Fibroblast of lung (primary cell): ENCODE measurements at regions not wholly inside any gene's neighbourhood (a gene's known extent, or its start where the extent isn't known, plus 50 kb on each side); places are given as distances from the start of the nearest gene placed in this dataset.

Source experiments
- DNase-seq, 2 donors: peaks; one replicate each; pipeline versions ENCODE4 v3.0.0 to v3.0.0-alpha.2; 2010; ENCODE audit warnings: low read depth in 2 of 2
- H2AFZ ChIP-seq: 2 replicates; pipeline ENCODE4 v1.5.1; 2012; ENCODE audit warnings: low read length, control low read depth, inconsistent platforms
- H3K27ac ChIP-seq: 2 replicates; pipeline ENCODE4 v1.5.1; 2011; ENCODE audit warnings: low read length, control low read depth; ENCODE audit not compliant: insufficient read depth
- H3K27me3 ChIP-seq: 2 replicates; pipeline ENCODE4 v1.5.1; 2011; ENCODE audit warnings: mild to moderate bottlenecking, low read length; ENCODE audit not compliant: control insufficient read depth, insufficient read depth
- H3K36me3 ChIP-seq: 2 replicates; pipeline ENCODE4 v1.5.1; 2011; ENCODE audit warnings: low read length; ENCODE audit not compliant: control insufficient read depth, insufficient read depth
- H3K4me1 ChIP-seq: 2 replicates; pipeline ENCODE4 v1.5.1; 2011; ENCODE audit warnings: low read length; ENCODE audit not compliant: control insufficient read depth, insufficient read depth; ENCODE audit errors: extremely low read depth
- H3K4me2 ChIP-seq: 2 replicates; pipeline ENCODE4 v1.5.1; 2011; ENCODE audit warnings: low read length, control low read depth; ENCODE audit not compliant: insufficient read depth; ENCODE audit errors: extremely low read depth
- H3K4me3 ChIP-seq, 4 experiments: fragments of 200-600 bp in 1 of 4; sonication (generic) in 1 of 4; replicated peaks in 1 of 4; 2 replicates each; pipeline ENCODE4 v1.5.1; 2011 to 2016; ENCODE audit warnings: low read length in 4 of 4, low read depth in 3 of 4, mild to moderate bottlenecking in 3 of 4, control low read depth in 2 of 4, inconsistent platforms in 1 of 4, mixed read lengths in 1 of 4; ENCODE audit not compliant: insufficient read depth in 1 of 4; ENCODE audit errors: control extremely low read depth in 1 of 4
- H3K79me2 ChIP-seq: 2 replicates; pipeline ENCODE4 v1.5.1; 2012; ENCODE audit warnings: mild to moderate bottlenecking, low read length, inconsistent platforms; ENCODE audit not compliant: control insufficient read depth, insufficient read depth
- H3K9ac ChIP-seq: 2 replicates; pipeline ENCODE4 v1.5.1; 2011; ENCODE audit warnings: mild to moderate bottlenecking, low read length, control low read depth; ENCODE audit not compliant: insufficient read depth
- H3K9me3 ChIP-seq: 2 replicates; pipeline ENCODE4 v1.5.1; 2012; ENCODE audit warnings: low read depth, low read length; ENCODE audit not compliant: control insufficient read depth, insufficient read depth
- H4K20me1 ChIP-seq: 2 replicates; pipeline ENCODE4 v1.5.1; 2011; ENCODE audit warnings: low read length; ENCODE audit not compliant: control insufficient read depth, insufficient read depth; ENCODE audit errors: extremely low read depth
- CTCF ChIP-seq, 2 donors: IDR thresholded peaks in 1 of 2; conservative IDR thresholded peaks in 1 of 2; 1 replicate in 1 of 2; 2 replicates in 1 of 2; pipeline ENCODE4 v1.5.1; 2011 to 2012; ENCODE audit warnings: low read length in 2 of 2, control low read depth in 1 of 2, inconsistent platforms in 1 of 2, low read depth in 1 of 2, mild to moderate bottlenecking in 1 of 2
- EZH2 ChIP-seq: IDR thresholded peaks from 2 replicates; pipeline ENCODE4 v1.5.1; 2012; ENCODE audit warnings: low read length, control low read depth, mild to moderate bottlenecking; ENCODE audit errors: missing control alignments

DNA sequence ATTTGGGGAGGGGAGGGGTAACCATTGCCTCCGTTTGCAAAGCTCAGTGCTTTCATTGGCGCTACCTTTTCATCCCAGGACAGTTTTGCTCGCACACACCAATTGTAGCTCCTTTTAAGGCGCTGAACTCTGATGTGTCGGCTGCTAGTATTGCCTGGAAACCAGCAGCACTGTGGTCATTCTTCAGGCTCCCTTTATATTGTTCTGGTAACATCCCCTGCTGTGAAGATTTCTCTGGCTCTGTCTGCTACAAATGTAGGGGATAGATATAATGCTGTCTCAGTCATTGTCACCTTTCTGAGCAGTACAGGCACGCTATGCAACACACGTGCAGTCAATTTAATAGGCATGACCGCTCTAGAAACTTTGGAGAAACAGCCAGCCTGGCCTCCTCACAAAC, 172.9 kb upstream of the SASH1 start:
- H4K20me1 ChIP-seq = no peaks in the 10 kb centered on the region
- no peak for DNase-seq
- no peak overlapping the region for H2AFZ ChIP-seq

DNA sequence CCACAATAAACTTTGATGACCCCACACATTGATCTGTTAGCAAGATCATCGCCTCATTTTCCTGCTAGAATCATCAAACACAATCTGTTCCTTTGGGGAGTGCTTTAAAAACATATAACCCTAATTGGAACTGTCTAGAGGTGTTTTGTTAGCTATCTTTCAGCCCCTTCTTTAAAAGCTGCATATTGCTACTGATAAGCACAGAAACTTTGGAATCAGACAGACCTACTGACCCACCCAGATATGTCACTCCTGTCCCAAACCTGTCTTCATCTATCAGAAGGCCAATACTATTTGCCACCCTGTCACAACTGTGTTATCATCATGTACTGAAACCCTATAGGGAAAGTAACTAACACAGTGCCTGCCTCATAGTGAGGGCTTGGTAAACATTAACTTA, 172.4 kb upstream of the SASH1 start:
- DNase-seq = no peak
- H3K36me3 ChIP-seq = no peaks in the 10 kb centered on the region
- no peaks in the 10 kb centered on the region for H3K79me2 ChIP-seq
- H3K27ac ChIP-seq = no peak overlapping the region
- H3K4me2 ChIP-seq = no peak overlapping the region
- H3K4me1 ChIP-seq = no peaks in the 10 kb centered on the region
- no peak for TF ChIP-seq EZH2
- no peak overlapping the region for H2AFZ ChIP-seq
- peaks cover 2% of the 10 kb centered on the region for H3K27me3 ChIP-seq
- no peak overlapping the region for H3K9ac ChIP-seq
- no peaks in the 10 kb centered on the region for H3K9me3 ChIP-seq
- no peaks in the 10 kb centered on the region for H4K20me1 ChIP-seq
- H3K4me3 ChIP-seq = no peak overlapping the region

More for the DNA sequence above, 172.9 kb upstream of the SASH1 start:
- Histone ChIP-seq H3K9me3 (no peaks in the 10 kb centered on the region), H3K9ac (no peak overlapping the region), H3K27me3 (peaks cover 2% of the 10 kb centered on the region), H3K4me3 (no peak overlapping the region), H3K79me2 (no peaks in the 10 kb centered on the region), H3K27ac (no peak overlapping the region), H3K4me2 (no peak overlapping the region), H3K36me3 (no peaks in the 10 kb centered on the region), H3K4me1 (no peaks in the 10 kb centered on the region)
- TF ChIP-seq CTCF (conservative IDR thresholded peaks at IDR 0.05 in 1 of 2, IDR thresholded peaks at IDR 0.05 in 1 of 2; ENCODE audit: low read depth in 1 of 2, low read length in 2 of 2) (no peak), EZH2 (no peak)

DNA sequence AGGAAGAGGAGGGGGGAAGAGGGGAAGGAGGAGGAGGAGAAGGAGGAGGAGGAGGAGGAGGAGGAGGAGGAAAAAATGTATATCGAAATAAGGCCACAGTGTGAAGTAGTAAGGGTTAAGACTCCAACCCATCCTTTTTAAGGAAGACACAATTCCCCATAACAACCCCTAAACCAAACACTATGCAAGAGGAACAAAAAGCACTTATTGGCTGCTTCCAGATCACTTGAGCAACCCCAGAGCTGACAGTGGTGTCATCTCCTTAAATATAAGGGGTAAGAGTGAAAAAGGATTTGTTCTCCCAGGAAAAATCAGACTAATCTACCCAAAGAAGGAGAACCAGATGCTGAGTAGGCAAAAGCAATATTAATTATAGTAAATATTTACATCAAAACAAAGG, 169.1 kb upstream of the SASH1 start:
- no peaks in the 10 kb centered on the region for H3K36me3 ChIP-seq

More for the DNA sequence above, 169.1 kb upstream of the SASH1 start:
- Histone ChIP-seq H3K4me3 (no peak overlapping the region), H2AFZ (no peak overlapping the region), H3K9me3 (no peaks in the 10 kb centered on the region), H3K4me2 (no peak overlapping the region), H3K4me1 (no peaks in the 10 kb centered on the region), H3K79me2 (no peaks in the 10 kb centered on the region), H3K9ac (no peak overlapping the region), H3K27me3 (peaks cover 2% of the 10 kb centered on the region), H4K20me1 (no peaks in the 10 kb centered on the region), H3K27ac (no peak overlapping the region)
- no peak for DNase-seq
- no peak for TF ChIP-seq CTCF (conservative IDR thresholded peaks at IDR 0.05 in 1 of 2, IDR thresholded peaks at IDR 0.05 in 1 of 2; ENCODE audit: low read depth in 1 of 2, low read length in 2 of 2)
- no peak for TF ChIP-seq EZH2
